Caco-2 (cell line): ENCODE measurements at regions not wholly inside any gene's neighbourhood (a gene's known extent, or its start where the extent isn't known, plus 50 kb on each side); places are given as distances from the start of the nearest gene placed in this dataset.

Experiments used
- BruUV-seq: library from RNA; stranded (reverse); fragments of 400-500 nt; replicated peaks from 2 replicates; lab custom pipeline; 2021; lab: Mats Ljungman, UMichigan
- CTCF ChIA-PET: fragments of 300-600 bp; sonication (Branson Sonifier 250); formaldehyde crosslinking; loops from one replicate; lab custom pipeline; 2022; ENCODE audit warnings: antibody characterized with exemption; lab: Charles Lee
- POLR2A ChIA-PET: fragments of 300-600 bp; sonication (Branson Sonifier 250); formaldehyde crosslinking; loops from one replicate; lab custom pipeline; 2022; ENCODE audit warnings: antibody characterized with exemption; lab: Charles Lee
- DNase-seq, 2 experiments: peaks; one replicate each; pipeline versions ENCODE4 v3.0.0 to v3.0.0-alpha.2; 2020 to 2022
- H3K27me3 ChIP-seq: replicated peaks from 2 replicates; pipeline ENCODE4 v1.6.0; 2011; ENCODE audit warnings: low read length; ENCODE audit not compliant: control insufficient read depth, insufficient read depth
- H3K36me3 ChIP-seq: 2 replicates; pipeline ENCODE4 v1.5.1; 2011; ENCODE audit warnings: low read length; ENCODE audit not compliant: control insufficient read depth, insufficient read depth
- H3K4me1 ChIP-seq: fragments of 250-450 bp; sonication (Bioruptor Pico); 2 replicates; pipeline ENCODE4 v1.5.1; 2020; ENCODE audit warnings: mild to moderate bottlenecking
- H3K4me3 ChIP-seq: 2 replicates; pipeline ENCODE4 v1.5.1; 2011; ENCODE audit warnings: low read depth, mild to moderate bottlenecking, control low read depth, low read length
- H3K9me3 ChIP-seq: fragments of 250-450 bp; sonication (Bioruptor Pico); 2 replicates; pipeline ENCODE4 v1.5.1; 2020; ENCODE audit warnings: mild to moderate bottlenecking, moderate library complexity
- H3K27ac Mint-ChIP-seq: one replicate; pipeline ENCODE4 v1.8.0; 2022; ENCODE audit warnings: mixed read lengths; ENCODE audit not compliant: unreplicated experiment
- H3K27me3 Mint-ChIP-seq: one replicate; pipeline ENCODE4 v1.8.0; 2022; ENCODE audit warnings: mixed read lengths; ENCODE audit not compliant: insufficient read depth, unreplicated experiment
- H3K36me3 Mint-ChIP-seq: one replicate; pipeline ENCODE4 v1.8.0; 2022; ENCODE audit warnings: mild to moderate bottlenecking, mixed read lengths; ENCODE audit not compliant: insufficient read depth, unreplicated experiment
- H3K4me1 Mint-ChIP-seq: one replicate; pipeline ENCODE4 v1.8.0; 2022; ENCODE audit warnings: low read depth, mixed read lengths; ENCODE audit not compliant: unreplicated experiment
- H3K4me3 Mint-ChIP-seq: one replicate; pipeline ENCODE4 v1.8.0; 2022; ENCODE audit warnings: mild to moderate bottlenecking, moderate library complexity, mixed read lengths; ENCODE audit not compliant: unreplicated experiment
- H3K9me3 Mint-ChIP-seq: one replicate; pipeline ENCODE4 v1.8.0; 2022; ENCODE audit warnings: mixed read lengths; ENCODE audit not compliant: unreplicated experiment
- intact Hi-C: fragments of 100-400 bp; cut with micrococcal nuclease; formaldehyde crosslinking; loops from one replicate; pipeline ENCODE4 v1.10.0; 2022; ENCODE audit not compliant: unreplicated experiment
- TF ChIP-seq, protein P1 (sequence below), 2 experiments: fragments of 200-600 bp in 1 of 2; IDR thresholded peaks; 1 replicate in 1 of 2; 2 replicates in 1 of 2; pipeline versions ENCODE4 v1.5.1 to v1.8.0; 2011 to 2022; ENCODE audit warnings: antibody characterized with exemption in 1 of 2, control low read depth in 1 of 2, inconsistent platforms in 1 of 2, low read depth in 1 of 2, low read length in 1 of 2, mild to moderate bottlenecking in 1 of 2, moderate library complexity in 1 of 2; ENCODE audit not compliant: insufficient read depth in 1 of 2, severe bottlenecking in 1 of 2, unreplicated experiment in 1 of 2

DNA sequence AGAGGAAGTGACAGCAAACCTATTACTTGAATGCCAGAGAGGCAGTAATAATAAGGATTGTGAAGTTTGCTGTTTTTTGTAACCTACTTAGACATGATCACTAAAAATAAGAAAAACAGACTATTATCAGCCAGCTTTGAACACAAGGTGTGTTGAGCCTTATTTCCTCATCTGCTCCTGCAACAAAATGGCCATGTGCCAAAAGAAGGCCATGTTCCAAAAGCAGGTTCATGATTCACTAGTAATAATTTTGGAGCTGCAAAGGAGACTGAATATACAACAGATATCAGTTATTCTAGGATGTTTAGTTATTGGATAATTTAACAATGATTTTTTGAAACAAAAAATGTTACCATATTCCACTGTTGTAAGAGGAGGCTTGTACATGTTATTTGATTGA lies 578.7 kb downstream of the SQOR start:
- intact Hi-C loops = no loop called here
- H3K4me1 ChIP-seq = no peaks in the 10 kb centered on the region
- H3K4me3 ChIP-seq = no peak overlapping the region
- DNase-seq = no peak
- Mint-ChIP-seq H3K27ac (no peak overlapping the region), H3K4me1 (no peaks in the 10 kb centered on the region), H3K4me3 (no peak overlapping the region), H3K27me3 (peaks cover 11% of the 10 kb centered on the region), H3K9me3 (no peaks in the 10 kb centered on the region), H3K36me3 (no peaks in the 10 kb centered on the region)
- TF ChIP-seq, protein P1, sequence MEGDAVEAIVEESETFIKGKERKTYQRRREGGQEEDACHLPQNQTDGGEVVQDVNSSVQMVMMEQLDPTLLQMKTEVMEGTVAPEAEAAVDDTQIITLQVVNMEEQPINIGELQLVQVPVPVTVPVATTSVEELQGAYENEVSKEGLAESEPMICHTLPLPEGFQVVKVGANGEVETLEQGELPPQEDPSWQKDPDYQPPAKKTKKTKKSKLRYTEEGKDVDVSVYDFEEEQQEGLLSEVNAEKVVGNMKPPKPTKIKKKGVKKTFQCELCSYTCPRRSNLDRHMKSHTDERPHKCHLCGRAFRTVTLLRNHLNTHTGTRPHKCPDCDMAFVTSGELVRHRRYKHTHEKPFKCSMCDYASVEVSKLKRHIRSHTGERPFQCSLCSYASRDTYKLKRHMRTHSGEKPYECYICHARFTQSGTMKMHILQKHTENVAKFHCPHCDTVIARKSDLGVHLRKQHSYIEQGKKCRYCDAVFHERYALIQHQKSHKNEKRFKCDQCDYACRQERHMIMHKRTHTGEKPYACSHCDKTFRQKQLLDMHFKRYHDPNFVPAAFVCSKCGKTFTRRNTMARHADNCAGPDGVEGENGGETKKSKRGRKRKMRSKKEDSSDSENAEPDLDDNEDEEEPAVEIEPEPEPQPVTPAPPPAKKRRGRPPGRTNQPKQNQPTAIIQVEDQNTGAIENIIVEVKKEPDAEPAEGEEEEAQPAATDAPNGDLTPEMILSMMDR (IDR thresholded peaks at IDR 0.05; ENCODE audit: insufficient read depth in 1 of 2, low read depth in 1 of 2, low read length in 1 of 2, severe bottlenecking in 1 of 2, unreplicated experiment in 1 of 2) = no peak
- ChIA-PET CTCF (no interaction called here), POLR2A (no interaction called here)
- H3K36me3 ChIP-seq = no peaks in the 10 kb centered on the region
- H3K9me3 ChIP-seq = no peaks in the 10 kb centered on the region
- no TSS peak for BruUV-seq
- H3K27me3 ChIP-seq = no peaks in the 10 kb centered on the region

DNA sequence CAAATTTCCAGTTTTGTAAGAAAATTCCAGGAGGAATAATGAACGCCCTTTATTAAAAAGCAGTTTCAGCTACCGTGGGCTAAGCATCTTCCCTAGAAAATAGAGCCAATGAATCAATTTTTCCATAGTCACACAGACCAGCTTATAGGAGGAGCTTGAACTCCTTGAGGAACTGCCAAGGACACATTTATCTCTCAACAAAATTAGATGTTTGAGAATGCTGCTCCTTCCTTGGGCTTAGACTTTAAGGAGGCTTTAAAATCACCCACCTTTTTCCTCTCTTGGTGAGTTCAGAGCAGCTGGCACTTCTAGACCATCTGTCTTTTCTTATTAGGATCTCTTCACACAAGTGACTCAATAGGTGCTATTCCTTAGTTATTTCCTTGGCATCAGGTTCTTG lies 588.0 kb downstream of the SQOR start:
- POLR2A ChIA-PET = no interaction called here
- BruUV-seq = no TSS peak

DNA sequence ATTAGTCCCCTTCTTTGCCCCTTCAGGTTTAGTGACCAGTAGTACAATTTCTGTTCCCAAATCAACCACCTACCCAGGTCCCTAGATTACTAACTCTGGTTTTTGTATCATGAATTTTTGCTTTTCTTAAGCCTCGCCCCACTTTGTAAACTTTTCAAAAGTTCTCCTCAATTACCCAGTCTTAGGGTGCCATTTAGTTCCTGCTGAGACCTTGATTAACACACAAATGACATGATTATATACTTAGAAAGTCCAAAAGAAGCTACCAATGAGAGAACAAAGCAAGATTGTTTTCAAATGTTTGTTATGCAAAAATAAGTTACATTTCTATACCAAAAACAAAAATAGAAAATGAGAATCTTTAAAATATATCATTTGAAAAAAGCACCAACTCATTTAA lies 594.4 kb downstream of the SQOR start:
- DNase-seq = no peak

More for the DNA sequence above, 588.0 kb downstream of the SQOR start:
- H3K36me3 ChIP-seq = no peaks in the 10 kb centered on the region
- TF ChIP-seq, protein P1 (IDR thresholded peaks at IDR 0.05; ENCODE audit: insufficient read depth in 1 of 2, low read depth in 1 of 2, low read length in 1 of 2, severe bottlenecking in 1 of 2, unreplicated experiment in 1 of 2) = no peak
- Mint-ChIP-seq H3K36me3 (no peaks in the 10 kb centered on the region), H3K9me3 (no peaks in the 10 kb centered on the region), H3K27me3 (peaks cover 20% of the 10 kb centered on the region), H3K27ac (no peak overlapping the region), H3K4me3 (no peak overlapping the region), H3K4me1 (no peaks in the 10 kb centered on the region)
- CTCF ChIA-PET = no interaction called here
- H3K4me3 ChIP-seq = no peak overlapping the region
- intact Hi-C loops = no loop called here
- H3K9me3 ChIP-seq = no peaks in the 10 kb centered on the region
- H3K4me1 ChIP-seq = no peaks in the 10 kb centered on the region
- H3K27me3 ChIP-seq = no peaks in the 10 kb centered on the region
- no peak for DNase-seq

More for the DNA sequence above, 594.4 kb downstream of the SQOR start:
- no peak overlapping the region for H3K27ac Mint-ChIP-seq
- Histone ChIP-seq H3K4me3 (no peak overlapping the region), H3K9me3 (no peaks in the 10 kb centered on the region), H3K27me3 (no peaks in the 10 kb centered on the region), H3K36me3 (no peaks in the 10 kb centered on the region), H3K4me1 (no peaks in the 10 kb centered on the region)
- ChIA-PET POLR2A (no interaction called here), CTCF (no interaction called here)
- no peak overlapping the region for H3K4me3 Mint-ChIP-seq
- intact Hi-C loops = no loop called here
- no peaks in the 10 kb centered on the region for H3K9me3 Mint-ChIP-seq
- H3K36me3 Mint-ChIP-seq = no peaks in the 10 kb centered on the region
- H3K4me1 Mint-ChIP-seq = no peaks in the 10 kb centered on the region
- peaks cover 12% of the 10 kb centered on the region for H3K27me3 Mint-ChIP-seq
- TF ChIP-seq, protein P1 (IDR thresholded peaks at IDR 0.05; ENCODE audit: insufficient read depth in 1 of 2, low read depth in 1 of 2, low read length in 1 of 2, severe bottlenecking in 1 of 2, unreplicated experiment in 1 of 2) = no peak
- no TSS peak for BruUV-seq
